Stomach (tissue), 4 donors: ENCODE measurements at regions not wholly inside any gene's neighbourhood (a gene's known extent, or its start where the extent isn't known, plus 50 kb on each side); places are given as distances from the start of the nearest gene placed in this dataset.
"Not testable (repeated sequence)": the region's sequence is repeated elsewhere in the genome, so short reads cannot be mapped to it uniquely, and the experiment has no call there.

Source experiments
- CTCF ChIP-seq, 7 experiments: fragments of 450-650 bp in 4 of 7; fragments of 200-600 bp in 3 of 7; sonication (generic) in 3 of 7; IDR thresholded peaks; one replicate each; pipeline ENCODE4 v1.5.1; 2016 to 2019; ENCODE audit warnings: antibody characterized with exemption in 7 of 7, control low read depth in 2 of 7, mild to moderate bottlenecking in 1 of 7
- EP300 ChIP-seq: sonication (generic); formaldehyde crosslinking; IDR thresholded peaks from one replicate; pipeline ENCODE4 v1.6.1; 2017; ENCODE audit warnings: antibody characterized with exemption
- POLR2A ChIP-seq, 4 donors: fragments of 450-650 bp; IDR thresholded peaks; one replicate each; pipeline ENCODE4 v1.6.1; 2016; ENCODE audit warnings: antibody characterized with exemption in 4 of 4, control low read depth in 2 of 4, mild to moderate bottlenecking in 1 of 4, moderate library complexity in 1 of 4
- POLR2AphosphoS5 ChIP-seq, 3 donors: sonication (generic); formaldehyde crosslinking; IDR thresholded peaks; one replicate each; pipeline ENCODE4 v1.6.1; 2016; ENCODE audit warnings: antibody characterized with exemption in 3 of 3

GRCh38 chr16:31655674-31656073, 128.0 kb downstream of the AHSP start:
- not testable (repeated sequence) for TF ChIP-seq CTCF (IDR thresholded peaks at IDR 0.05); POLR2A (IDR thresholded peaks at IDR 0.05); EP300; POLR2AphosphoS5 (IDR thresholded peaks at IDR 0.05)
